ENCODE measurements at regions not wholly inside any gene's neighbourhood (a gene's known extent, or its start where the extent isn't known, plus 50 kb on each side); places are given as distances from the start of the nearest gene placed in this dataset.

DNA sequence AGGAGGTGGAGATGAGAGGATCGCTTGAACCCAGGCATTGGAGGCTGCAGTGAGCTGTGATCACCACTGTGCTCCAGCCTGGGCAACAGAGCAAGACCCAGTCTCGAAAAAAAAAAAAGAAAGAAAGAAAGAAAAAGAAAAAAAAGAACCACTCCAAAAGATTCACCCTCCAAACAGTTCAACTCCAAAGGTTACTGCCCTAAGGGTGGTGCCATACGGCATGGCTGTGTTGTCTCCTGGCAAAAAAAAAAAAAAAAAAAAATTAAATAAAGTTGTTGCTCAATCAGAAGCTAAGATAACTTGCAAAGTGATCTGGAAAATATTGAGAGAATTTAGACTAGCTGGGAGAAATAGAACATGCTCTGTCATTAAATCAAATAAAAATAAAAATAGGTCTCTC is 79.5 kb downstream of the KCTD15 start:
- Histone ChIP-seq H3K4me1 (ENCODE audit: control insufficient read depth in 2 of 3, insufficient read depth in 2 of 3, low read depth in 1 of 3, low read length in 3 of 3) (peaks cover 0 to 8% (median 0%) of the 10 kb centered on the region in 3 donors), H3K4me3 (ENCODE audit: low read length in 3 of 3) (no peak overlapping the region), H3K9ac (ENCODE audit: low read length in 3 of 3) (no peak overlapping the region), H3K27ac (ENCODE audit: low read depth in 2 of 2, low read length in 2 of 2) (peak overlapping the region in 1 of 2 donors; percentile 16), H3K36me3 (ENCODE audit: control insufficient read depth in 2 of 3, insufficient read depth in 3 of 3, low read length in 3 of 3) (no peaks in the 10 kb centered on the region), H3K9me3 (ENCODE audit: control insufficient read depth in 2 of 3, insufficient read depth in 1 of 3, low read length in 3 of 3) (no peaks in the 10 kb centered on the region), H3K27me3 (ENCODE audit: control insufficient read depth, insufficient read depth, low read length) (no peaks in the 10 kb centered on the region)
- intact Hi-C loops (cut with DNase I), result no loop called here
- FAIRE-seq (no peak), DNase-seq (no peak)
- TF ChIP-seq, protein P1, sequence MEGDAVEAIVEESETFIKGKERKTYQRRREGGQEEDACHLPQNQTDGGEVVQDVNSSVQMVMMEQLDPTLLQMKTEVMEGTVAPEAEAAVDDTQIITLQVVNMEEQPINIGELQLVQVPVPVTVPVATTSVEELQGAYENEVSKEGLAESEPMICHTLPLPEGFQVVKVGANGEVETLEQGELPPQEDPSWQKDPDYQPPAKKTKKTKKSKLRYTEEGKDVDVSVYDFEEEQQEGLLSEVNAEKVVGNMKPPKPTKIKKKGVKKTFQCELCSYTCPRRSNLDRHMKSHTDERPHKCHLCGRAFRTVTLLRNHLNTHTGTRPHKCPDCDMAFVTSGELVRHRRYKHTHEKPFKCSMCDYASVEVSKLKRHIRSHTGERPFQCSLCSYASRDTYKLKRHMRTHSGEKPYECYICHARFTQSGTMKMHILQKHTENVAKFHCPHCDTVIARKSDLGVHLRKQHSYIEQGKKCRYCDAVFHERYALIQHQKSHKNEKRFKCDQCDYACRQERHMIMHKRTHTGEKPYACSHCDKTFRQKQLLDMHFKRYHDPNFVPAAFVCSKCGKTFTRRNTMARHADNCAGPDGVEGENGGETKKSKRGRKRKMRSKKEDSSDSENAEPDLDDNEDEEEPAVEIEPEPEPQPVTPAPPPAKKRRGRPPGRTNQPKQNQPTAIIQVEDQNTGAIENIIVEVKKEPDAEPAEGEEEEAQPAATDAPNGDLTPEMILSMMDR (IDR thresholded peaks at IDR 0.05; ENCODE audit: borderline replicate concordance, extremely low read depth, insufficient read depth), result no peak

DNA sequence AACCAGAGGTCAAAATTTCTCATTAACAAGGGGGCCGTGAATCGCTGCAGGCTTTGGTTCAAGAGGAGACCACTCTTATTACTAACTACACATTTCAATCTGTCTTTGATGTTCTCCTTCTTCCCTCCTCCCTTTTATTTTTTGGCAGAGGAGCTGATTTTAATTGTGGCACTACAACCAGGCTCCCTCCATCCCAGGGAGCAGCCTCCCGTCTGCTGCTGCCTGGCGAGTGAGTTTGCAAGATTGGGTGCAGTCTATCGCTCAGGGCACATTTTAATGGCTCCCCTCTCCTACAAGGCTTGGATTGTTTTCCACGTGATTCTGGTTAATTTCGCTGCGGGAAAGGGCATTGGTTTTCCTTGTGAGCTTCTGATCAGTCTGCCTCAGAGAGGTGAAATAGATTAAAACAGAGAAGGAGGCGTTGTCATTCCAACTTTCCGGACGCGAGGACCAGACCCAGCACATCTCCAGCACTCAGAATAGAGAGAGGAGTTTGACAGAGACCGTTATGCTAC is 81.4 kb downstream of the KCTD15 start:
- DNase-seq, result peak in 3 of 5 donors; percentile 30 to 55 (median 37)
- H3K4me1 ChIP-seq (ENCODE audit: control insufficient read depth in 2 of 3, insufficient read depth in 2 of 3, low read depth in 1 of 3, low read length in 3 of 3), result peaks cover 0 to 8% (median 0%) of the 10 kb centered on the region in 3 donors
- intact Hi-C loops (cut with DNase I), result no loop called here
- no peak overlapping the region for H3K4me3 ChIP-seq (ENCODE audit: low read length in 3 of 3)
- no peaks in the 10 kb centered on the region for H3K36me3 ChIP-seq (ENCODE audit: control insufficient read depth in 2 of 3, insufficient read depth in 3 of 3, low read length in 3 of 3)
- no peak overlapping the region for H3K9ac ChIP-seq (ENCODE audit: low read length in 3 of 3)
- peak overlapping the region in 1 of 2 donors; percentile 13 for H3K27ac ChIP-seq (ENCODE audit: low read depth in 2 of 2, low read length in 2 of 2)
- FAIRE-seq, result no peak
- H3K9me3 ChIP-seq (ENCODE audit: control insufficient read depth in 2 of 3, insufficient read depth in 1 of 3, low read length in 3 of 3), result no peaks in the 10 kb centered on the region
- H3K27me3 ChIP-seq (ENCODE audit: control insufficient read depth, insufficient read depth, low read length), result no peaks in the 10 kb centered on the region
- TF ChIP-seq, protein P1 (IDR thresholded peaks at IDR 0.05; ENCODE audit: borderline replicate concordance, extremely low read depth, insufficient read depth), result no peak

DNA sequence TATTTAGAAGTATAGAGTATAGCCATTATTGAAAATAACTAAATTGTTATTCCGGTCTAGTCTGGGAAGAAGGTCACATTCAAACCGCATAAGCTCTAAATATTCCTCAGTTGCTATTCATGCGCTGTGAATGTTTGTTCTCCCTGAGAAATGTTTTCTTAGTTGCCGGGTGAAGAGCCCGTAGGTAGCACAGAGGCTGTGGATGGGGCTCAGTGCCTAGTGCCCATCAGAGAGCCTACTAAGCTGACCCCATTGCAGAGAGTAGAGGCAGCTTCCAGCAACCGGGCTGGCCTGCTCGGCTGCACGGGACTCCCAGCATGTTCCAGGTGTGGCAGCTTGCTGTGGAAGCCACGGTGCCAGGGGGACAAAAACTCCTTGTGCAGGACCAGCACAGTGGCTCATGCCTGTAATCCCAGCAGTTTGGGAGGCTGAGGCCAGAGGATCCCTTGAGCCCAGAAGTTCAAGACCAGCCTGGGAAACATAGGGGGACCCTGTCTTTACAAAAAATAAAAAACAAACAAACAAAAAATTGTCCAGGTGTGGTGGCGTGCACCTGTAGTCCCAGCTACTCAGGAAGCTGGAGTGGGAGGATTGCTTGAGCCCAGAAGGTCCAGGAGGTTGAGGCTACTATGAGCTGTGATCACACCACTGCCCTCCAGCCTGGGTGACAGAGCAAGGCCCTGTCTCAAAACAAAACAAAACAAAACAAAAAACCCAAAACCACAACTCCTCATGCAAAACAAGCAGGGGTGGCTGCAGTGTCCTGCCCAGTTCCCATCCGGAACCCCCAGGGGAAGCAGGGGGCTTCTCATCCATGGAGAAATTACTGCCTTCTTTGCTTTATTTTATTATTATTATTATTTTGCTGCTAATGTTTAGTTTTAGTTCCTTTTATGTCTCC is 82.5 kb downstream of the KCTD15 start:
- TF ChIP-seq, protein P1 (IDR thresholded peaks at IDR 0.05; ENCODE audit: borderline replicate concordance, extremely low read depth, insufficient read depth), result no peak
- Histone ChIP-seq H3K36me3 (ENCODE audit: control insufficient read depth in 2 of 3, insufficient read depth in 3 of 3, low read length in 3 of 3) (no peaks in the 10 kb centered on the region), H3K9ac (ENCODE audit: low read length in 3 of 3) (no peak overlapping the region), H3K4me3 (ENCODE audit: low read length in 3 of 3) (no peak overlapping the region), H3K4me1 (ENCODE audit: control insufficient read depth in 2 of 3, insufficient read depth in 2 of 3, low read depth in 1 of 3, low read length in 3 of 3) (peaks cover 0 to 12% (median 0%) of the 10 kb centered on the region in 3 donors), H3K27ac (ENCODE audit: low read depth in 2 of 2, low read length in 2 of 2) (peak overlapping the region; percentile 23 to 77), H3K9me3 (ENCODE audit: control insufficient read depth in 2 of 3, insufficient read depth in 1 of 3, low read length in 3 of 3) (no peaks in the 10 kb centered on the region), H3K27me3 (ENCODE audit: control insufficient read depth, insufficient read depth, low read length) (no peaks in the 10 kb centered on the region)
- no peak for FAIRE-seq
- peak in 2 of 5 donors; percentile 34 to 41 for DNase-seq
- intact Hi-C loops (cut with DNase I), result no loop called here

Measured in kidney (tissue), 13 donors.